ENCODE measurements at regions not wholly inside any gene's neighbourhood (a gene's known extent, or its start where the extent isn't known, plus 50 kb on each side); places are given as distances from the start of the nearest gene placed in this dataset.
"Not testable (repeated sequence)": the region's sequence is repeated elsewhere in the genome, so short reads cannot be mapped to it uniquely, and the experiment has no call there.

- no peak for DNase-seq (ENCODE audit: low read depth in 2 of 2)
Observed at GRCh38 chr2:185502351-185502750, 236.3 kb upstream of the FSIP2 start.

- DNase-seq (ENCODE audit: low read depth in 2 of 2) = no peak
Observed at GRCh38 chr2:185507719-185508118, 230.9 kb upstream of the FSIP2 start.

GRCh38 chr2:185510060-185510459, 228.5 kb upstream of the FSIP2 start:
- no peak for DNase-seq (ENCODE audit: low read depth in 2 of 2)

- no peak for DNase-seq (ENCODE audit: low read depth in 2 of 2)
Observed at GRCh38 chr2:185511925-185512324, 226.7 kb upstream of the FSIP2 start.

GRCh38 chr2:185522472-185522871, 216.1 kb upstream of the FSIP2 start:
- no peak for DNase-seq (ENCODE audit: low read depth in 2 of 2)

GRCh38 chr2:185524242-185524641, 214.4 kb upstream of the FSIP2 start:
- DNase-seq (ENCODE audit: low read depth in 2 of 2) = not testable (repeated sequence)

GRCh38 chr2:185526161-185526560, 212.4 kb upstream of the FSIP2 start:
- no peak for DNase-seq (ENCODE audit: low read depth in 2 of 2)

- DNase-seq (ENCODE audit: low read depth in 2 of 2) = no peak
Observed at GRCh38 chr2:185531721-185532120, 206.9 kb upstream of the FSIP2 start.

GRCh38 chr2:185537689-185538088, 200.9 kb upstream of the FSIP2 start:
- DNase-seq (ENCODE audit: low read depth in 2 of 2) = no peak

GRCh38 chr2:185567196-185567595, 171.4 kb upstream of the FSIP2 start:
- no peak for DNase-seq (ENCODE audit: low read depth in 2 of 2)

GRCh38 chr2:185567940-185568339, 170.7 kb upstream of the FSIP2 start:
- no peak for DNase-seq (ENCODE audit: low read depth in 2 of 2)

- DNase-seq (ENCODE audit: low read depth in 2 of 2) = no peak
Observed at GRCh38 chr2:185578322-185578721, 160.3 kb upstream of the FSIP2 start.

- DNase-seq (ENCODE audit: low read depth in 2 of 2) = no peak
Observed at GRCh38 chr2:185583058-185583816, 155.4 kb upstream of the FSIP2 start.

GRCh38 chr2:185585165-185585564, 153.4 kb upstream of the FSIP2 start:
- not testable (repeated sequence) for DNase-seq (ENCODE audit: low read depth in 2 of 2)

GRCh38 chr2:185591276-185591675, 147.3 kb upstream of the FSIP2 start:
- DNase-seq (ENCODE audit: low read depth in 2 of 2) = not testable (repeated sequence)

- no peak for DNase-seq (ENCODE audit: low read depth in 2 of 2)
Observed at GRCh38 chr2:185607945-185608344, 130.7 kb upstream of the FSIP2 start.

- no peak for DNase-seq (ENCODE audit: low read depth in 2 of 2)
Observed at GRCh38 chr2:185608799-185609198, 129.8 kb upstream of the FSIP2 start.

- DNase-seq (ENCODE audit: low read depth in 2 of 2) = no peak
Observed at GRCh38 chr2:185610301-185610700, 128.3 kb upstream of the FSIP2 start.

GRCh38 chr2:185618625-185619024, 120.0 kb upstream of the FSIP2 start:
- peak; percentile 1 to 2 for DNase-seq (ENCODE audit: low read depth in 2 of 2)

GRCh38 chr2:185625604-185626003, 113.0 kb upstream of the FSIP2 start:
- DNase-seq (ENCODE audit: low read depth in 2 of 2) = no peak

GRCh38 chr2:185628985-185629384, 109.6 kb upstream of the FSIP2 start:
- DNase-seq (ENCODE audit: low read depth in 2 of 2) = no peak

- DNase-seq (ENCODE audit: low read depth in 2 of 2) = no peak
Observed at GRCh38 chr2:185633621-185634020, 105.0 kb upstream of the FSIP2 start.

- no peak for DNase-seq (ENCODE audit: low read depth in 2 of 2)
Observed at GRCh38 chr2:185638771-185639170, 99.8 kb upstream of the FSIP2 start.

GRCh38 chr2:185640588-185640987, 98.0 kb upstream of the FSIP2 start:
- DNase-seq (ENCODE audit: low read depth in 2 of 2) = no peak
